HG03025 (cell line): ENCODE measurements at regions not wholly inside any gene's neighbourhood (a gene's known extent, or its start where the extent isn't known, plus 50 kb on each side); places are given as distances from the start of the nearest gene placed in this dataset.
"Not testable (repeated sequence)": the region's sequence is repeated elsewhere in the genome, so short reads cannot be mapped to it uniquely, and the experiment has no call there.

Source experiments
- ATAC-seq: cut with Tn5 transposase; IDR thresholded peaks from one replicate; pipeline ENCODE4 v1.9.1; 2021; ENCODE audit warnings: mild to moderate bottlenecking, moderate library complexity; ENCODE audit not compliant: unreplicated experiment, low FRiP score

GRCh38 chr9:85487872-85488271 lies 253.9 kb downstream of the AGTPBP1 start:
- ATAC-seq: no peak

- no peak for ATAC-seq
Observed at GRCh38 chr9:85484235-85484634, 257.5 kb downstream of the AGTPBP1 start.

- ATAC-seq: no peak
Observed at GRCh38 chr9:85483208-85483607, 258.5 kb downstream of the AGTPBP1 start.

- ATAC-seq: no peak
Observed at GRCh38 chr9:85479305-85479704, 262.4 kb downstream of the AGTPBP1 start.

GRCh38 chr9:85478847-85479246 lies 262.9 kb downstream of the AGTPBP1 start:
- no peak for ATAC-seq

GRCh38 chr9:85474896-85475295 lies 266.9 kb downstream of the AGTPBP1 start:
- ATAC-seq: not testable (repeated sequence)

GRCh38 chr9:85471791-85472190 lies 270.0 kb downstream of the AGTPBP1 start:
- no peak for ATAC-seq

- ATAC-seq: no peak
Observed at GRCh38 chr9:85469041-85469440, 272.7 kb downstream of the AGTPBP1 start.

GRCh38 chr9:85466834-85467233 lies 274.9 kb downstream of the AGTPBP1 start:
- no peak for ATAC-seq

GRCh38 chr9:85458114-85458864 lies 283.5 kb downstream of the AGTPBP1 start:
- not testable (repeated sequence) for ATAC-seq

- no peak for ATAC-seq
Observed at GRCh38 chr9:85453850-85454249, 287.9 kb downstream of the AGTPBP1 start.

- no peak for ATAC-seq
Observed at GRCh38 chr9:85452841-85453240, 288.9 kb downstream of the AGTPBP1 start.

- no peak for ATAC-seq
Observed at GRCh38 chr9:85451680-85452079, 290.1 kb downstream of the AGTPBP1 start.

GRCh38 chr9:85445887-85446286 lies 295.9 kb downstream of the AGTPBP1 start:
- no peak for ATAC-seq

GRCh38 chr9:85444243-85444642 lies 297.5 kb downstream of the AGTPBP1 start:
- no peak for ATAC-seq

GRCh38 chr9:85443190-85443598 lies 298.6 kb downstream of the AGTPBP1 start:
- no peak for ATAC-seq

- ATAC-seq: no peak
Observed at GRCh38 chr9:85439791-85440190, 302.0 kb downstream of the AGTPBP1 start.

GRCh38 chr9:85433956-85434355 lies 307.8 kb downstream of the AGTPBP1 start:
- not testable (repeated sequence) for ATAC-seq

GRCh38 chr9:85433551-85433950 lies 308.2 kb downstream of the AGTPBP1 start:
- ATAC-seq: not testable (repeated sequence)

- no peak for ATAC-seq
Observed at GRCh38 chr9:85433046-85433445, 308.7 kb downstream of the AGTPBP1 start.

GRCh38 chr9:85432599-85432998 lies 309.2 kb downstream of the AGTPBP1 start:
- ATAC-seq: no peak

- ATAC-seq: no peak
Observed at GRCh38 chr9:85431339-85432102, 310.2 kb downstream of the AGTPBP1 start.
